Chondrocyte (in vitro differentiated cells): ENCODE measurements at regions not wholly inside any gene's neighbourhood (a gene's known extent, or its start where the extent isn't known, plus 50 kb on each side); places are given as distances from the start of the nearest gene placed in this dataset.

Source experiments
- DNase-seq: peaks from one replicate; pipeline ENCODE4 v3.0.0; 2021; ENCODE audit warnings: mixed read lengths, low spot score
- H3K27ac Mint-ChIP-seq: one replicate; pipeline ENCODE4 v1.8.0; 2021; ENCODE audit warnings: mild to moderate bottlenecking, moderate library complexity, mixed read lengths; ENCODE audit not compliant: unreplicated experiment
- H3K27me3 Mint-ChIP-seq: 2 replicates; pipeline ENCODE4 v1.8.0; 2021; ENCODE audit warnings: low read depth, mixed read lengths
- H3K36me3 Mint-ChIP-seq: 2 replicates; pipeline ENCODE4 v1.8.0; 2021; ENCODE audit warnings: low read depth, mixed read lengths
- H3K4me1 Mint-ChIP-seq: 2 replicates; pipeline ENCODE4 v1.8.0; 2021; ENCODE audit warnings: low read depth, mild to moderate bottlenecking, mixed read lengths
- H3K4me3 Mint-ChIP-seq: one replicate; pipeline ENCODE4 v1.8.0; 2021; ENCODE audit warnings: mild to moderate bottlenecking, moderate library complexity, mixed read lengths; ENCODE audit not compliant: unreplicated experiment
- H3K9me3 Mint-ChIP-seq: 2 replicates; pipeline ENCODE4 v1.8.0; 2021; ENCODE audit warnings: low read depth, mixed read lengths
- CTCF ChIP-seq: fragments of 200-600 bp; sonication (generic); IDR thresholded peaks from 2 replicates; pipeline ENCODE4 v1.5.0; 2021; ENCODE audit warnings: antibody characterized with exemption, mild to moderate bottlenecking, moderate library complexity

GRCh38 chr12:125263385-125263784 lies 198.2 kb downstream of the AACS start:
- peaks cover 15% of the 10 kb centered on the region for H3K9me3 Mint-ChIP-seq
- no peaks in the 10 kb centered on the region for H3K36me3 Mint-ChIP-seq
- H3K27ac Mint-ChIP-seq: no peak overlapping the region
- no peak for DNase-seq
- TF ChIP-seq CTCF: no peak
- H3K27me3 Mint-ChIP-seq: no peaks in the 10 kb centered on the region
- no peak overlapping the region for H3K4me3 Mint-ChIP-seq
- H3K4me1 Mint-ChIP-seq: no peaks in the 10 kb centered on the region

GRCh38 chr12:125267114-125267513 lies 201.9 kb downstream of the AACS start:
- no peak overlapping the region for H3K4me3 Mint-ChIP-seq
- no peak for DNase-seq
- no peaks in the 10 kb centered on the region for H3K27me3 Mint-ChIP-seq
- no peak overlapping the region for H3K27ac Mint-ChIP-seq
- TF ChIP-seq CTCF: no peak
- H3K36me3 Mint-ChIP-seq: no peaks in the 10 kb centered on the region
- no peaks in the 10 kb centered on the region for H3K4me1 Mint-ChIP-seq
- H3K9me3 Mint-ChIP-seq: peaks cover 11% of the 10 kb centered on the region

GRCh38 chr12:125269276-125269675 lies 204.0 kb downstream of the AACS start:
- H3K27ac Mint-ChIP-seq: no peak overlapping the region

GRCh38 chr12:125271892-125272291 lies 206.7 kb downstream of the AACS start:
- Mint-ChIP-seq H3K9me3 (no peaks in the 10 kb centered on the region), H3K36me3 (no peaks in the 10 kb centered on the region), H3K4me3 (no peak overlapping the region), H3K27me3 (no peaks in the 10 kb centered on the region), H3K27ac (no peak overlapping the region), H3K4me1 (no peaks in the 10 kb centered on the region)
- TF ChIP-seq CTCF: no peak
- DNase-seq: no peak

More at GRCh38 chr12:125269276-125269675, 204.0 kb downstream of the AACS start:
- Mint-ChIP-seq H3K4me3 (no peak overlapping the region), H3K4me1 (no peaks in the 10 kb centered on the region), H3K27me3 (no peaks in the 10 kb centered on the region), H3K9me3 (peaks cover 2% of the 10 kb centered on the region), H3K36me3 (no peaks in the 10 kb centered on the region)
- no peak for TF ChIP-seq CTCF
- DNase-seq: no peak

- Mint-ChIP-seq H3K4me3 (no peak overlapping the region), H3K4me1 (no peaks in the 10 kb centered on the region), H3K36me3 (no peaks in the 10 kb centered on the region), H3K27ac (no peak overlapping the region), H3K9me3 (no peaks in the 10 kb centered on the region), H3K27me3 (no peaks in the 10 kb centered on the region)
- TF ChIP-seq CTCF: no peak
- no peak for DNase-seq
Observed at GRCh38 chr12:125272383-125272933, 207.2 kb downstream of the AACS start.
